ENCODE measurements at regions not wholly inside any gene's neighbourhood (a gene's known extent, or its start where the extent isn't known, plus 50 kb on each side); places are given as distances from the start of the nearest gene placed in this dataset.

- 100% methylated on average over 1 of the region's 1 CpG; no CpG with 5 or more reads in 1 of the 2 experiments for WGBS, 2 experiments (ENCODE audit: insufficient coverage in 2 of 2)
Observed at GRCh38 chr3:86797946-86798345, 193.0 kb downstream of the VGLL3 start.

GRCh38 chr3:86794361-86795065 lies 196.4 kb downstream of the VGLL3 start:
- Histone ChIP-seq H3K9me3 (ENCODE audit: control insufficient read depth, low read length) (no peaks in the 10 kb centered on the region), H3K27ac (ENCODE audit: low read depth, low read length, severe bottlenecking) (peak overlapping the region; percentile 67), H3K4me1 (ENCODE audit: control insufficient read depth, insufficient read depth, low read length, poor library complexity, severe bottlenecking) (peaks cover 14% of the 10 kb centered on the region), H3K36me3 (ENCODE audit: control insufficient read depth, insufficient read depth, low read length) (no peaks in the 10 kb centered on the region), H3K4me3 (ENCODE audit: extremely low read depth, insufficient read depth, low read length, poor library complexity, severe bottlenecking) (no peak overlapping the region)
- WGBS, 2 experiments (ENCODE audit: insufficient coverage in 2 of 2) = no CpG with 5 or more reads among the region's 3 CpGs

More at GRCh38 chr3:86797946-86798345, 193.0 kb downstream of the VGLL3 start:
- no peaks in the 10 kb centered on the region for H3K36me3 ChIP-seq (ENCODE audit: control insufficient read depth, insufficient read depth, low read length)
- no peaks in the 10 kb centered on the region for H3K9me3 ChIP-seq (ENCODE audit: control insufficient read depth, low read length)
- no peak overlapping the region for H3K27ac ChIP-seq (ENCODE audit: low read depth, low read length, severe bottlenecking)
- peaks cover 14% of the 10 kb centered on the region for H3K4me1 ChIP-seq (ENCODE audit: control insufficient read depth, insufficient read depth, low read length, poor library complexity, severe bottlenecking)
- no peak overlapping the region for H3K4me3 ChIP-seq (ENCODE audit: extremely low read depth, insufficient read depth, low read length, poor library complexity, severe bottlenecking)

GRCh38 chr3:86793786-86794185 lies 197.2 kb downstream of the VGLL3 start:
- Histone ChIP-seq H3K9me3 (ENCODE audit: control insufficient read depth, low read length) (no peaks in the 10 kb centered on the region), H3K4me3 (ENCODE audit: extremely low read depth, insufficient read depth, low read length, poor library complexity, severe bottlenecking) (no peak overlapping the region), H3K4me1 (ENCODE audit: control insufficient read depth, insufficient read depth, low read length, poor library complexity, severe bottlenecking) (peaks cover 14% of the 10 kb centered on the region), H3K27ac (ENCODE audit: low read depth, low read length, severe bottlenecking) (peak overlapping the region; percentile 67), H3K36me3 (ENCODE audit: control insufficient read depth, insufficient read depth, low read length) (no peaks in the 10 kb centered on the region)
- 75% methylated on average over 1 of the region's 1 CpG; no CpG with 5 or more reads in 1 of the 2 experiments for WGBS, 2 experiments (ENCODE audit: insufficient coverage in 2 of 2)

- H3K4me3 ChIP-seq (ENCODE audit: extremely low read depth, insufficient read depth, low read length, poor library complexity, severe bottlenecking) = no peak overlapping the region
- H3K36me3 ChIP-seq (ENCODE audit: control insufficient read depth, insufficient read depth, low read length) = no peaks in the 10 kb centered on the region
- H3K4me1 ChIP-seq (ENCODE audit: control insufficient read depth, insufficient read depth, low read length, poor library complexity, severe bottlenecking) = peaks cover 14% of the 10 kb centered on the region
- no peaks in the 10 kb centered on the region for H3K9me3 ChIP-seq (ENCODE audit: control insufficient read depth, low read length)
- no peak overlapping the region for H3K27ac ChIP-seq (ENCODE audit: low read depth, low read length, severe bottlenecking)
Observed at GRCh38 chr3:86792316-86792715, 198.6 kb downstream of the VGLL3 start.

- Histone ChIP-seq H3K9me3 (ENCODE audit: control insufficient read depth, low read length) (no peaks in the 10 kb centered on the region), H3K4me1 (ENCODE audit: control insufficient read depth, insufficient read depth, low read length, poor library complexity, severe bottlenecking) (peaks cover 14% of the 10 kb centered on the region), H3K27ac (ENCODE audit: low read depth, low read length, severe bottlenecking) (no peak overlapping the region), H3K4me3 (ENCODE audit: extremely low read depth, insufficient read depth, low read length, poor library complexity, severe bottlenecking) (no peak overlapping the region), H3K36me3 (ENCODE audit: control insufficient read depth, insufficient read depth, low read length) (no peaks in the 10 kb centered on the region)
- WGBS, 2 experiments (ENCODE audit: insufficient coverage in 2 of 2) = 100% methylated on average over 1 of the region's 4 CpGs; no CpG with 5 or more reads in 1 of the 2 experiments
Observed at GRCh38 chr3:86790884-86791549, 199.9 kb downstream of the VGLL3 start.

- no peak overlapping the region for H3K27ac ChIP-seq (ENCODE audit: low read depth, low read length, severe bottlenecking)
- H3K36me3 ChIP-seq (ENCODE audit: control insufficient read depth, insufficient read depth, low read length) = no peaks in the 10 kb centered on the region
- no peaks in the 10 kb centered on the region for H3K9me3 ChIP-seq (ENCODE audit: control insufficient read depth, low read length)
- H3K4me1 ChIP-seq (ENCODE audit: control insufficient read depth, insufficient read depth, low read length, poor library complexity, severe bottlenecking) = peaks cover under 1% of the 10 kb centered on the region
- 81 to 83% methylated on average over 2 of the region's 2 CpGs for WGBS, 2 experiments (ENCODE audit: insufficient coverage in 2 of 2)
- H3K4me3 ChIP-seq (ENCODE audit: extremely low read depth, insufficient read depth, low read length, poor library complexity, severe bottlenecking) = no peak overlapping the region
Observed at GRCh38 chr3:86788371-86788770, 202.6 kb downstream of the VGLL3 start.

- Histone ChIP-seq H3K36me3 (ENCODE audit: control insufficient read depth, insufficient read depth, low read length) (no peaks in the 10 kb centered on the region), H3K4me1 (ENCODE audit: control insufficient read depth, insufficient read depth, low read length, poor library complexity, severe bottlenecking) (no peaks in the 10 kb centered on the region), H3K27ac (ENCODE audit: low read depth, low read length, severe bottlenecking) (no peak overlapping the region), H3K4me3 (ENCODE audit: extremely low read depth, insufficient read depth, low read length, poor library complexity, severe bottlenecking) (no peak overlapping the region), H3K9me3 (ENCODE audit: control insufficient read depth, low read length) (no peaks in the 10 kb centered on the region)
- 47 to 65% methylated on average over 2 of the region's 2 CpGs for WGBS, 2 experiments (ENCODE audit: insufficient coverage in 2 of 2)
Observed at GRCh38 chr3:86787091-86787490, 203.9 kb downstream of the VGLL3 start.

GRCh38 chr3:86785386-86785785 lies 205.6 kb downstream of the VGLL3 start:
- Histone ChIP-seq H3K9me3 (ENCODE audit: control insufficient read depth, low read length) (no peaks in the 10 kb centered on the region), H3K36me3 (ENCODE audit: control insufficient read depth, insufficient read depth, low read length) (no peaks in the 10 kb centered on the region), H3K27ac (ENCODE audit: low read depth, low read length, severe bottlenecking) (no peak overlapping the region), H3K4me1 (ENCODE audit: control insufficient read depth, insufficient read depth, low read length, poor library complexity, severe bottlenecking) (no peaks in the 10 kb centered on the region), H3K4me3 (ENCODE audit: extremely low read depth, insufficient read depth, low read length, poor library complexity, severe bottlenecking) (no peak overlapping the region)
- no CpG with 5 or more reads among the region's 1 CpG for WGBS, 2 experiments (ENCODE audit: insufficient coverage in 2 of 2)

- Histone ChIP-seq H3K36me3 (ENCODE audit: control insufficient read depth, insufficient read depth, low read length) (no peaks in the 10 kb centered on the region), H3K27ac (ENCODE audit: low read depth, low read length, severe bottlenecking) (no peak overlapping the region), H3K9me3 (ENCODE audit: control insufficient read depth, low read length) (no peaks in the 10 kb centered on the region), H3K4me3 (ENCODE audit: extremely low read depth, insufficient read depth, low read length, poor library complexity, severe bottlenecking) (no peak overlapping the region), H3K4me1 (ENCODE audit: control insufficient read depth, insufficient read depth, low read length, poor library complexity, severe bottlenecking) (no peaks in the 10 kb centered on the region)
- no CpG with 5 or more reads among the region's 4 CpGs for WGBS, 2 experiments (ENCODE audit: insufficient coverage in 2 of 2)
Observed at GRCh38 chr3:86782866-86783265, 208.1 kb downstream of the VGLL3 start.

GRCh38 chr3:86782286-86782685 lies 208.7 kb downstream of the VGLL3 start:
- WGBS, 2 experiments (ENCODE audit: insufficient coverage in 2 of 2) = 57 to 60% methylated on average over 1 of the region's 2 CpGs
- H3K4me1 ChIP-seq (ENCODE audit: control insufficient read depth, insufficient read depth, low read length, poor library complexity, severe bottlenecking) = no peaks in the 10 kb centered on the region
- no peak overlapping the region for H3K27ac ChIP-seq (ENCODE audit: low read depth, low read length, severe bottlenecking)
- H3K36me3 ChIP-seq (ENCODE audit: control insufficient read depth, insufficient read depth, low read length) = no peaks in the 10 kb centered on the region
- no peak overlapping the region for H3K4me3 ChIP-seq (ENCODE audit: extremely low read depth, insufficient read depth, low read length, poor library complexity, severe bottlenecking)
- no peaks in the 10 kb centered on the region for H3K9me3 ChIP-seq (ENCODE audit: control insufficient read depth, low read length)

- Histone ChIP-seq H3K4me1 (ENCODE audit: control insufficient read depth, insufficient read depth, low read length, poor library complexity, severe bottlenecking) (no peaks in the 10 kb centered on the region), H3K4me3 (ENCODE audit: extremely low read depth, insufficient read depth, low read length, poor library complexity, severe bottlenecking) (no peak overlapping the region), H3K36me3 (ENCODE audit: control insufficient read depth, insufficient read depth, low read length) (no peaks in the 10 kb centered on the region), H3K9me3 (ENCODE audit: control insufficient read depth, low read length) (no peaks in the 10 kb centered on the region), H3K27ac (ENCODE audit: low read depth, low read length, severe bottlenecking) (no peak overlapping the region)
- WGBS, 2 experiments (ENCODE audit: insufficient coverage in 2 of 2) = no CpG with 5 or more reads among the region's 3 CpGs
Observed at GRCh38 chr3:86774082-86774691, 216.8 kb downstream of the VGLL3 start.

Data from mesodermal cell (in vitro differentiated cells).